Nephron progenitor cell (in vitro differentiated cells): ENCODE measurements at regions not wholly inside any gene's neighbourhood (a gene's known extent, or its start where the extent isn't known, plus 50 kb on each side); places are given as distances from the start of the nearest gene placed in this dataset.

ENCODE experiments used
- DNase-seq: peaks from one replicate; pipeline ENCODE4 v3.0.0; 2021
- H3K27ac Mint-ChIP-seq: 2 replicates; pipeline ENCODE4 v1.8.0; 2021; ENCODE audit warnings: mild to moderate bottlenecking, moderate library complexity, mixed read lengths
- H3K27me3 Mint-ChIP-seq: 2 replicates; pipeline ENCODE4 v1.8.0; 2021; ENCODE audit warnings: mild to moderate bottlenecking, low read depth, mixed read lengths; ENCODE audit not compliant: poor library complexity
- H3K36me3 Mint-ChIP-seq: 2 replicates; pipeline ENCODE4 v1.8.0; 2021; ENCODE audit warnings: low read depth, mixed read lengths
- H3K4me1 Mint-ChIP-seq: 2 replicates; pipeline ENCODE4 v1.8.0; 2021; ENCODE audit warnings: mixed read lengths
- H3K4me3 Mint-ChIP-seq: 2 replicates; pipeline ENCODE4 v1.8.0; 2021; ENCODE audit warnings: mild to moderate bottlenecking, moderate library complexity, mixed read lengths
- H3K9me3 Mint-ChIP-seq: 2 replicates; pipeline ENCODE4 v1.8.0; 2021; ENCODE audit warnings: mild to moderate bottlenecking, moderate library complexity, mixed read lengths
- TF ChIP-seq, protein P1 (sequence below): fragments of 200-600 bp; sonication (generic); IDR thresholded peaks from 2 replicates; pipeline ENCODE4 v1.5.0; 2021; ENCODE audit warnings: antibody characterized with exemption

DNA sequence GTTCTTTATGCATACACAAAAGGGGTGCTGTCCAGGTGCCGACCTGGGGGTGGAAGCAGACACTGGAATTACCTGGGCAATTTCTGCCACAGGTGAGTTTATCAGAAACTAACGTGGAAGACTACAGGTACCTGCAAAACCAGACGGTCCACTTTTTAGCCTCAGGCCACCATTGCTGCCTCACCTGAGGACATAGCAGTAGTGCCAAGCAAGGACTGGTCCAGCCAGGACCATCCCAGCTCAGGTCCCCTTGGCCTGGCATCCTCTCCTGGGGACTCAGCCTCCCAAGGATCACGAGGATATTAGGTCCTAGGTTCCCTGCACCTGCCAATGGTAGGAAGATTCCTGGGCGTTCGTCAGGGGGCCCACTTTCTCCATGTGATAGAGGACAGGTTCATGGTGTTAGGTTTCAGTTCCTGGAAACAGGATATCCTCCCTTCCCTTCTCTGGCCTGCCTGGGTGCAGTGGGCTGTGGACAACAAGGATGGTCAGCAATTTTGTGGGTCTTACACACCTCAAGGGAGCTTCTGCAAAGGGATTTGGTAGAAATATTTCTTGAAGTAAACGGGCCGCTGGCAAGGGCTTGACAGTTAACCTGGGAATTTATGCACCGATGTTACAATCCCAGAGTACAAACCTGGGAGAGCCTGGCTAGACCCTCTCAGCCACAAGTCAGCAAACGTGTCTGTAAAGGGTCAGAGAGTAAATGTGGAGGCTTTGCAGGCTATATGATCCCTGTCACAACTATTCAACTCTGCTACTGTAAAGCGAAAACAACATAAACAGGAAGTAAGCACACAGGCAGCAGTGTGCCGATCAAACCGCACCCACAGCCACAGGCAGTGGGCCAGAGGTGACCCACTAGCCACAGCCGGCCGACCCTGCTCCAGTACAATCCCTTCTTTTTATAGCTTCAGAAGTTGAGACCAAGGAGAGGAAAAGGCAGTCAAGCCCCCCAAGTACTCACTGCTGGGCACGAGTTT lies 71.4 kb upstream of the RAB4A start:
- H3K27me3 Mint-ChIP-seq = peaks cover 5% of the 10 kb centered on the region
- peak overlapping the region; percentile 11 for H3K4me3 Mint-ChIP-seq
- no peaks in the 10 kb centered on the region for H3K36me3 Mint-ChIP-seq
- no peaks in the 10 kb centered on the region for H3K9me3 Mint-ChIP-seq
- H3K4me1 Mint-ChIP-seq = peaks cover 41% of the 10 kb centered on the region
- TF ChIP-seq, protein P1, sequence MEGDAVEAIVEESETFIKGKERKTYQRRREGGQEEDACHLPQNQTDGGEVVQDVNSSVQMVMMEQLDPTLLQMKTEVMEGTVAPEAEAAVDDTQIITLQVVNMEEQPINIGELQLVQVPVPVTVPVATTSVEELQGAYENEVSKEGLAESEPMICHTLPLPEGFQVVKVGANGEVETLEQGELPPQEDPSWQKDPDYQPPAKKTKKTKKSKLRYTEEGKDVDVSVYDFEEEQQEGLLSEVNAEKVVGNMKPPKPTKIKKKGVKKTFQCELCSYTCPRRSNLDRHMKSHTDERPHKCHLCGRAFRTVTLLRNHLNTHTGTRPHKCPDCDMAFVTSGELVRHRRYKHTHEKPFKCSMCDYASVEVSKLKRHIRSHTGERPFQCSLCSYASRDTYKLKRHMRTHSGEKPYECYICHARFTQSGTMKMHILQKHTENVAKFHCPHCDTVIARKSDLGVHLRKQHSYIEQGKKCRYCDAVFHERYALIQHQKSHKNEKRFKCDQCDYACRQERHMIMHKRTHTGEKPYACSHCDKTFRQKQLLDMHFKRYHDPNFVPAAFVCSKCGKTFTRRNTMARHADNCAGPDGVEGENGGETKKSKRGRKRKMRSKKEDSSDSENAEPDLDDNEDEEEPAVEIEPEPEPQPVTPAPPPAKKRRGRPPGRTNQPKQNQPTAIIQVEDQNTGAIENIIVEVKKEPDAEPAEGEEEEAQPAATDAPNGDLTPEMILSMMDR = no peak
- H3K27ac Mint-ChIP-seq = peak overlapping the region; percentile 62
- peak; percentile 19 for DNase-seq

DNA sequence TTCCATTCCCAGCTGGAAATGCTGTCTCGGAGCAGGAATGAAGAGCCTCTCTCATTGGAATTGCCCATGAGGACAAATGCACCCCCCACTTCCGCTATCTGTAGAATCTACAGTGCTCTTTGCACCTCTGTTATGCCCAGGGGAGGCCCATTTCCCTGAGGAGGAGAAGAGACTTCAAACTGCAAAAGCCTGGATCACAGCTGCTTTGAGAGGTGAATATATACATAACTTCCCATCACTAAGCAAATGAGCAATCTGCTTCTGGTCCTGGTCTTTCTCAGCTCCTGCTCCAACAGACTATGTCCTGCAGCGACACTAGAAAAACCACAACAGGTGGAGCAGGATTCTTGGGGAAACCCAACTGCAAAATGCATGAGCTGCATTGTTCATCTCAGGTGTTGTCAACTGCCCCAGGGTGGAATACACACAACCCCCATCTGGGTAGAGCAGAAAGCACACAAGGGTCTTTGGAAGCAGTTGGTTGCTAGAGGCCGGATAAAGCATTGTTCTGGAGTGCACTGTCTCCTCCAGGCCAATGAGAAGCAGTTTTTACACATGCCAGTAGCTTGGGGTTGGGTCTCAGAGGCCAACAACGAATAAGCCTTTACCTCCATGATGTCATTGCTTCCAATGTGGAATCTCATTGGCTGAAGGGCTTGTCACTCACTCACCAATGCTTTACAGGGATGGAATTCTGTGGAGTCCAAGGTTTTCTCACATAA lies 67.7 kb upstream of the RAB4A start:
- Mint-ChIP-seq H3K36me3 (no peaks in the 10 kb centered on the region), H3K27me3 (peaks cover 4% of the 10 kb centered on the region), H3K27ac (no peak overlapping the region), H3K9me3 (peaks cover 7% of the 10 kb centered on the region), H3K4me1 (peaks cover 69% of the 10 kb centered on the region), H3K4me3 (no peak overlapping the region)
- DNase-seq = peak; percentile 59
- TF ChIP-seq, protein P1 = no peak

DNA sequence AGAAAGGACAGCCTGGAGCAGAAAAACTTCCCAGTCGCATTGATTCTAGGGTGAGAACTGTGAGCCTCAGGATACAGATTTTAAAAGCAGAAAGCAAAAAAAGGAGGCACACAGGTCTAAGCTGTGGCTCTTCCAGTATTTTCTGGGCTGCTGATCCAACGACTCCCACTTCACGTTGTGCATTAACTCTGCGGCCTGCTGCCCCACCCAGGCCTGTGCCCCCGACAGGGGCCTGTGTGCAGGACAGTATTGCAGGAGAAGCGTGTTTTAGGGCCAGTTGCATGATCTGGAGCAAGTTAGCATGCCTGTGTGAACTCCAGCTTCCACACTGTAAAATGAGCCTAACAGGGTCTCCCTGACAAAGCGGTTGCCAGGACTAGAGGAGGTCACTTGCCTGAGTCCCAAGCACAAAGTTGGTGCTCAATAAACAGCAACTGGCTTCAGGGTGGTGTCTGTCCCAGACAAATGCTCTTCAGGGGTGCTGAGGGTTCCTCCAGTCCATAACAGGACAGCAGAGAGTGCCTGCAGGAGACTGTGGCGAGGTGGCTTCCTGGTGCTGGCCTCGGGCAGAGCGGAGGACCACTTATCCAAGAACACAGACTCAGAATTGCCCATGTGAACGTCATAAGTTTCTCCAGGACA lies 66.8 kb upstream of the RAB4A start:
- H3K27ac Mint-ChIP-seq = no peak overlapping the region
- TF ChIP-seq, protein P1 = no peak
- peaks cover 3% of the 10 kb centered on the region for H3K27me3 Mint-ChIP-seq
- no peaks in the 10 kb centered on the region for H3K36me3 Mint-ChIP-seq
- H3K4me3 Mint-ChIP-seq = no peak overlapping the region
- peaks cover 16% of the 10 kb centered on the region for H3K9me3 Mint-ChIP-seq
- H3K4me1 Mint-ChIP-seq = peaks cover 65% of the 10 kb centered on the region
- no peak for DNase-seq

DNA sequence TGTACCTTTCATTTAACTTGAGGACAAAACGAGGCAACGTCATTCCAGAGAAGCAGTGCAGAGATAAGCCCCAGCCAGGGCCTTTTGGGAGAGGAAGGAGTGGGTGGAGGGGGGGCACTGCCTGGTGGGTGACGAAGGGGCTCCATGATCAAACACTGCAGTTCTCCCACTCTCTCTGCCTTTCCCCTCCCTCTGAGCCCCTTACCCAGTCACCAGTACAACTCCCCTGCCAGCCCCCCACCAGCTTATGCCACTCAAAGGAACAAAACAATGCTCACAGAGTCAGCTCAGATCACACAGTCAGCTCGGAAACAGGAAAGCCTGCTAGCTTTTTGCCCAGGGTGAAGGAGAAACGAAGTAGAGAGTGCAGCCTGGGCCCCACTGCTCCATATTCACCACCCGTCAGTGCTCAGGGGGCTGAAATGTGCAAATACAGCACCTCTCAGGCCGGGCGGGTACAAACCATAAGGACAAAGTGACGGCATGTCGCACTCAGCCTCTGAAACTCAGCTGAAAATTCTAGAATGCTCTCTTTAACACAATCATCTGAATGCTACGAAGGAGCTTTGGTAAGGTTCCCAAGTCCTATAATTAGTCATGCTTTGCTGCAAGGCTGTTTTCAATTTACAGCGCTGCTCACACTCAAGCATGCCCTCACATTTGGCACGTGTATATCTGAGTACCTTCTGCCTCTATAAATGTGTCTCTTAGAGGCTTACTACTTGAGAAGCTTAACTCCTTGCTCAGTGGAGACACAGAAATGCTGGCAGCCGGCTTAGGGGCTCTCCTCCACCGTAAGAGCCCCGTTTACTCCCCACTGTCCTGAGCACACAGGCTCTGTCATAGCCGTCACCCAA lies 65.8 kb upstream of the RAB4A start:
- Mint-ChIP-seq H3K4me1 (peaks cover 60% of the 10 kb centered on the region), H3K36me3 (no peaks in the 10 kb centered on the region), H3K9me3 (peaks cover 17% of the 10 kb centered on the region), H3K27me3 (peaks cover 3% of the 10 kb centered on the region), H3K27ac (peak overlapping the region; percentile 55), H3K4me3 (peak overlapping the region; percentile 12)
- no peak for DNase-seq
- TF ChIP-seq, protein P1 = no peak

DNA sequence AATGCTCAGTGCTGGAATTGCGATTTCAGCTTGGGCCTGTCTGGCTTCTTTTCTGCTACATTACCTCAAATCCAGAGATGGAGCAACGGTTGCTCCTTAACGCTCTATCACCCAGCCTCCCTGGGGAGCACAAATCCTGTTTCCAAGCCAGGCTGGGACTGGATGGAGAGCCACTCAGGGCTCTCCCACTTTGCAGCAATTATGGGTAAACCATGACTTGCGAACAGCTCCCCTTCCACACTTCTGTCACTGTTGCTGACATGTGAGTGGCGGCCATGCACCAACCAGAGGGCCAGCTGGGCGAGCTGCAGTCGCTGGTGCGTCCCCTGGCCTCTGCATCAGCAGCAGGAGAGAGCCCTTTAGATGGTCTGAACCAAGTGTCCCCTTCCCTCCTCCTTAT lies 65.1 kb upstream of the RAB4A start:
- Mint-ChIP-seq H3K27ac (no peak overlapping the region), H3K4me1 (peaks cover 54% of the 10 kb centered on the region), H3K9me3 (peaks cover 17% of the 10 kb centered on the region), H3K4me3 (no peak overlapping the region), H3K36me3 (no peaks in the 10 kb centered on the region), H3K27me3 (peaks cover 3% of the 10 kb centered on the region)
- DNase-seq = no peak
- TF ChIP-seq, protein P1 = no peak
